Loucy (cell line): ENCODE measurements at regions not wholly inside any gene's neighbourhood (a gene's known extent, or its start where the extent isn't known, plus 50 kb on each side); places are given as distances from the start of the nearest gene placed in this dataset.
A peak's percentile ranks its signal among the peaks of the same experiment; 100 is the strongest.

ENCODE experiments used
- H2AFZ ChIP-seq: fragments of 200-600 bp; sonication (generic); 2 replicates; pipeline ENCODE4 v1.6.0; 2016; ENCODE audit warnings: antibody characterized with exemption, mild to moderate bottlenecking, low read length, moderate library complexity
- H3F3A ChIP-seq: fragments of 200-600 bp; 2 replicates; pipeline ENCODE4 v1.6.0; 2016; ENCODE audit warnings: antibody characterized with exemption, low read depth, mild to moderate bottlenecking
- H3K27me3 ChIP-seq: fragments of 200-600 bp; sonication (generic); 2 replicates; pipeline ENCODE4 v1.6.1; 2014; ENCODE audit warnings: low read length, mild to moderate bottlenecking; ENCODE audit not compliant: insufficient read depth, poor library complexity, severe bottlenecking
- H3K36me3 ChIP-seq: fragments of 200-600 bp; sonication (generic); 2 replicates; pipeline ENCODE4 v1.6.1; 2016; ENCODE audit warnings: low read length; ENCODE audit not compliant: insufficient read depth
- H3K4me1 ChIP-seq: fragments of 200-600 bp; sonication (generic); 2 replicates; pipeline ENCODE4 v1.5.1; 2014; ENCODE audit warnings: low read length, mild to moderate bottlenecking; ENCODE audit not compliant: insufficient read depth, poor library complexity, severe bottlenecking
- H3K4me2 ChIP-seq: fragments of 200-600 bp; sonication (generic); 2 replicates; pipeline ENCODE4 v1.6.0; 2014; ENCODE audit warnings: antibody characterized with exemption, low read length, low read depth, mild to moderate bottlenecking; ENCODE audit not compliant: poor library complexity, severe bottlenecking
- H3K4me3 ChIP-seq: fragments of 200-600 bp; sonication (generic); 2 replicates; pipeline ENCODE4 v1.5.1; 2014; ENCODE audit warnings: low read length, mild to moderate bottlenecking, mixed read lengths; ENCODE audit not compliant: poor library complexity, severe bottlenecking
- H3K79me2 ChIP-seq: fragments of 200-600 bp; sonication (generic); 2 replicates; pipeline ENCODE4 v1.6.1; 2014; ENCODE audit warnings: low read length; ENCODE audit not compliant: insufficient read depth
- H3K9ac ChIP-seq: fragments of 200-600 bp; sonication (generic); 2 replicates; pipeline ENCODE4 v1.6.0; 2014; ENCODE audit warnings: mild to moderate bottlenecking, low read depth, low read length, moderate library complexity; ENCODE audit not compliant: poor library complexity, severe bottlenecking
- H3K9me2 ChIP-seq: fragments of 200-600 bp; sonication (generic); replicated peaks from 2 replicates; pipeline ENCODE4 v1.6.1; 2016; ENCODE audit warnings: low read depth, low read length, mixed read lengths
- H3K9me3 ChIP-seq: fragments of 200-600 bp; sonication (generic); 2 replicates; pipeline ENCODE4 v1.6.1; 2014; ENCODE audit warnings: mild to moderate bottlenecking, antibody characterized with exemption, low read length, low read depth; ENCODE audit not compliant: insufficient read depth
- H4K20me1 ChIP-seq: fragments of 200-600 bp; sonication (generic); 2 replicates; pipeline ENCODE4 v1.6.0; 2014; ENCODE audit warnings: antibody characterized with exemption, low read length, mild to moderate bottlenecking; ENCODE audit not compliant: insufficient read depth, poor library complexity, severe bottlenecking
- CTCF ChIP-seq: fragments of 200-600 bp; sonication (generic); conservative IDR thresholded peaks from 2 replicates; pipeline ENCODE4 v1.5.1; 2014; ENCODE audit warnings: mild to moderate bottlenecking, antibody characterized with exemption, low read length
- EZH2phosphoT487 ChIP-seq: fragments of 200-600 bp; IDR thresholded peaks from 2 replicates; pipeline ENCODE4 v1.6.1; 2018; ENCODE audit warnings: antibody characterized with exemption, mild to moderate bottlenecking, moderate library complexity, borderline replicate concordance

GRCh38 chrX:40966213-40966820 is 118.9 kb upstream of the USP9X start:
- Histone ChIP-seq H3K27me3 (no peaks in the 10 kb centered on the region), H2AFZ (peak overlapping the region; percentile 70; the same call in 1 of the 2 replicates), H3K9me2 (no peaks in the 10 kb centered on the region)

GRCh38 chrX:40968180-40968579 is 117.1 kb upstream of the USP9X start:
- no peaks in the 10 kb centered on the region for H3K79me2 ChIP-seq
- H3K9me2 ChIP-seq: no peaks in the 10 kb centered on the region
- H3K36me3 ChIP-seq: no peaks in the 10 kb centered on the region
- no peaks in the 10 kb centered on the region for H3K9me3 ChIP-seq
- no peaks in the 10 kb centered on the region for H3K27me3 ChIP-seq
- H2AFZ ChIP-seq: no peak overlapping the region
- H3K9ac ChIP-seq: no peak overlapping the region
- no peaks in the 10 kb centered on the region for H4K20me1 ChIP-seq
- H3K4me1 ChIP-seq: no peaks in the 10 kb centered on the region
- no peak for TF ChIP-seq CTCF
- TF ChIP-seq EZH2phosphoT487: no peak
- H3K4me3 ChIP-seq: no peak overlapping the region
- H3K4me2 ChIP-seq: no peak overlapping the region
- no peaks in the 10 kb centered on the region for H3F3A ChIP-seq

More at GRCh38 chrX:40966213-40966820, 118.9 kb upstream of the USP9X start:
- Histone ChIP-seq H3K4me2 (no peak overlapping the region), H3K36me3 (no peaks in the 10 kb centered on the region), H3K9ac (no peak overlapping the region), H3F3A (no peaks in the 10 kb centered on the region), H3K4me3 (no peak overlapping the region), H3K9me3 (no peaks in the 10 kb centered on the region), H3K79me2 (no peaks in the 10 kb centered on the region), H3K4me1 (no peaks in the 10 kb centered on the region), H4K20me1 (no peaks in the 10 kb centered on the region)
- no peak for TF ChIP-seq CTCF
- TF ChIP-seq EZH2phosphoT487: no peak

- Histone ChIP-seq H3K4me1 (no peaks in the 10 kb centered on the region), H3K9me3 (no peaks in the 10 kb centered on the region), H3K4me2 (no peak overlapping the region), H3K4me3 (no peak overlapping the region), H3K9me2 (no peaks in the 10 kb centered on the region), H3F3A (no peaks in the 10 kb centered on the region), H2AFZ (no peak overlapping the region), H4K20me1 (no peaks in the 10 kb centered on the region), H3K36me3 (no peaks in the 10 kb centered on the region), H3K27me3 (no peaks in the 10 kb centered on the region), H3K9ac (no peak overlapping the region), H3K79me2 (no peaks in the 10 kb centered on the region)
- TF ChIP-seq EZH2phosphoT487 (no peak), CTCF (no peak)
Observed at GRCh38 chrX:40971736-40972135, 113.5 kb upstream of the USP9X start.
